ENCODE measurements at regions not wholly inside any gene's neighbourhood (a gene's known extent, or its start where the extent isn't known, plus 50 kb on each side); places are given as distances from the start of the nearest gene placed in this dataset.

- DNase-seq (ENCODE audit: low read depth, low spot score): no peak
Observed at GRCh38 chr12:115191342-115191741, 507.4 kb upstream of the TBX3 start.

GRCh38 chr12:115190010-115190770 is 506.2 kb upstream of the TBX3 start:
- no peak for DNase-seq (ENCODE audit: low read depth, low spot score)

- DNase-seq (ENCODE audit: low read depth, low spot score): peak; percentile 53
Observed at GRCh38 chr12:115185506-115185905, 501.5 kb upstream of the TBX3 start.

GRCh38 chr12:115183752-115184151 is 499.8 kb upstream of the TBX3 start:
- no peak for DNase-seq (ENCODE audit: low read depth, low spot score)

GRCh38 chr12:115177899-115178298 is 493.9 kb upstream of the TBX3 start:
- no peak for DNase-seq (ENCODE audit: low read depth, low spot score)

- DNase-seq (ENCODE audit: low read depth, low spot score): no peak
Observed at GRCh38 chr12:115176741-115177400, 492.9 kb upstream of the TBX3 start.

GRCh38 chr12:115174920-115175319 is 490.9 kb upstream of the TBX3 start:
- peak; percentile 81 for DNase-seq (ENCODE audit: low read depth, low spot score)

- no peak for DNase-seq (ENCODE audit: low read depth, low spot score)
Observed at GRCh38 chr12:115172521-115172920, 488.5 kb upstream of the TBX3 start.

GRCh38 chr12:115169981-115170380 is 486.0 kb upstream of the TBX3 start:
- no peak for DNase-seq (ENCODE audit: low read depth, low spot score)

GRCh38 chr12:115166698-115167315 is 482.8 kb upstream of the TBX3 start:
- DNase-seq (ENCODE audit: low read depth, low spot score): no peak

- no peak for DNase-seq (ENCODE audit: low read depth, low spot score)
Observed at GRCh38 chr12:115163710-115164109, 479.7 kb upstream of the TBX3 start.

GRCh38 chr12:115160271-115161128 is 476.5 kb upstream of the TBX3 start:
- no peak for DNase-seq (ENCODE audit: low read depth, low spot score)

- DNase-seq (ENCODE audit: low read depth, low spot score): peak; percentile 92
Observed at GRCh38 chr12:115158816-115159215, 474.8 kb upstream of the TBX3 start.

- DNase-seq (ENCODE audit: low read depth, low spot score): peak; percentile 64
Observed at GRCh38 chr12:115155665-115156645, 472.0 kb upstream of the TBX3 start.

- DNase-seq (ENCODE audit: low read depth, low spot score): no peak
Observed at GRCh38 chr12:115149685-115150378, 465.9 kb upstream of the TBX3 start.

- DNase-seq (ENCODE audit: low read depth, low spot score): no peak
Observed at GRCh38 chr12:115149279-115149678, 465.3 kb upstream of the TBX3 start.

- DNase-seq (ENCODE audit: low read depth, low spot score): no peak
Observed at GRCh38 chr12:115147916-115148315, 463.9 kb upstream of the TBX3 start.

- DNase-seq (ENCODE audit: low read depth, low spot score): no peak
Observed at GRCh38 chr12:115146453-115146852, 462.5 kb upstream of the TBX3 start.

GRCh38 chr12:115144425-115144824 is 460.4 kb upstream of the TBX3 start:
- no peak for DNase-seq (ENCODE audit: low read depth, low spot score)
